ENCODE measurements at regions not wholly inside any gene's neighbourhood (a gene's known extent, or its start where the extent isn't known, plus 50 kb on each side); places are given as distances from the start of the nearest gene placed in this dataset.

DNA sequence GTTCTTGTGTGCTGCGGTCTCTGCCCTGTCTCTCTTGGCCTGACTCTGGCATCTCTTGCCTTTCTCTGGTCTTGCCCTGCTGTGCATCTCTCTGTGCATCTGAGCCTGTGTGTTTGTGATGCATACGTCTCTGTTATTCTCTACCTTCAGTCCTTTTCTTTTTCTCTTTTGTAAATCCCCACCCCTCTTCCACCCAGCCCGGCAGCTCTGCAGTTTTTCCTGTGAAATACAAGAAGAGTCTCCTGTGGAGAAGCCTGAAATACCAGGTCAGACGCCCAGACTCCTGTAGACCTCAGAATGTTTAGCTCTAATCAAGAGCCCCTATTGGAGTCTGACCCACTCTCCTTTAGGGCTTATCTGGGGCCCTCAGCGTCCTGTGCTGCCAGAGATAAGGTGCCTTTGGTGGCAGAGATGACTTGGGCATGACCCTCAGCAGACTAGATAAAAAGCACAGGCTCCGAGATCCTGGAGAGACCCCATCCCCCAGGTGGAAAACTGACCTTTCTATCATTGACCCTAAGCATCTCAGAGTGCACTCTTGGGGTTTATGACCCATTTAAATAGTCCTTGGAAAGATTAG lies 167.5 kb upstream of the SRRM4 start:
- H3K27ac Mint-ChIP-seq (ENCODE audit: unreplicated experiment) = no peak overlapping the region

GRCh38 chr12:118816296-118816695 lies 165.0 kb upstream of the SRRM4 start:
- CTCF ChIA-PET = no interaction called here
- intact Hi-C loops (cut with micrococcal nuclease; ENCODE audit: unreplicated experiment) = no loop called here
- Mint-ChIP-seq H3K4me3 (ENCODE audit: low read depth, unreplicated experiment) (no peak overlapping the region), H3K36me3 (ENCODE audit: insufficient read depth, unreplicated experiment) (no peaks in the 10 kb centered on the region), H3K9me3 (ENCODE audit: low read depth, unreplicated experiment) (peaks cover 7% of the 10 kb centered on the region), H3K4me1 (ENCODE audit: low read depth, unreplicated experiment) (no peaks in the 10 kb centered on the region), H3K27ac (ENCODE audit: unreplicated experiment) (no peak overlapping the region), H3K27me3 (ENCODE audit: unreplicated experiment) (peaks cover 13% of the 10 kb centered on the region)
- no TSS peak for BruUV-seq (replicated peaks)
- no peak for DNase-seq
- TF ChIP-seq, protein P1, sequence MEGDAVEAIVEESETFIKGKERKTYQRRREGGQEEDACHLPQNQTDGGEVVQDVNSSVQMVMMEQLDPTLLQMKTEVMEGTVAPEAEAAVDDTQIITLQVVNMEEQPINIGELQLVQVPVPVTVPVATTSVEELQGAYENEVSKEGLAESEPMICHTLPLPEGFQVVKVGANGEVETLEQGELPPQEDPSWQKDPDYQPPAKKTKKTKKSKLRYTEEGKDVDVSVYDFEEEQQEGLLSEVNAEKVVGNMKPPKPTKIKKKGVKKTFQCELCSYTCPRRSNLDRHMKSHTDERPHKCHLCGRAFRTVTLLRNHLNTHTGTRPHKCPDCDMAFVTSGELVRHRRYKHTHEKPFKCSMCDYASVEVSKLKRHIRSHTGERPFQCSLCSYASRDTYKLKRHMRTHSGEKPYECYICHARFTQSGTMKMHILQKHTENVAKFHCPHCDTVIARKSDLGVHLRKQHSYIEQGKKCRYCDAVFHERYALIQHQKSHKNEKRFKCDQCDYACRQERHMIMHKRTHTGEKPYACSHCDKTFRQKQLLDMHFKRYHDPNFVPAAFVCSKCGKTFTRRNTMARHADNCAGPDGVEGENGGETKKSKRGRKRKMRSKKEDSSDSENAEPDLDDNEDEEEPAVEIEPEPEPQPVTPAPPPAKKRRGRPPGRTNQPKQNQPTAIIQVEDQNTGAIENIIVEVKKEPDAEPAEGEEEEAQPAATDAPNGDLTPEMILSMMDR (IDR thresholded peaks at IDR 0.05; ENCODE audit: unreplicated experiment) = no peak

More for the DNA sequence above, 167.5 kb upstream of the SRRM4 start:
- CTCF ChIA-PET = no interaction called here
- no peak for DNase-seq
- Mint-ChIP-seq H3K9me3 (ENCODE audit: low read depth, unreplicated experiment) (peaks cover 13% of the 10 kb centered on the region), H3K36me3 (ENCODE audit: insufficient read depth, unreplicated experiment) (no peaks in the 10 kb centered on the region), H3K4me3 (ENCODE audit: low read depth, unreplicated experiment) (no peak overlapping the region), H3K27me3 (ENCODE audit: unreplicated experiment) (peaks cover 13% of the 10 kb centered on the region), H3K4me1 (ENCODE audit: low read depth, unreplicated experiment) (no peaks in the 10 kb centered on the region)
- intact Hi-C loops (cut with micrococcal nuclease; ENCODE audit: unreplicated experiment) = no loop called here
- BruUV-seq (replicated peaks) = no TSS peak
- TF ChIP-seq, protein P1 (IDR thresholded peaks at IDR 0.05; ENCODE audit: unreplicated experiment) = no peak

DNA sequence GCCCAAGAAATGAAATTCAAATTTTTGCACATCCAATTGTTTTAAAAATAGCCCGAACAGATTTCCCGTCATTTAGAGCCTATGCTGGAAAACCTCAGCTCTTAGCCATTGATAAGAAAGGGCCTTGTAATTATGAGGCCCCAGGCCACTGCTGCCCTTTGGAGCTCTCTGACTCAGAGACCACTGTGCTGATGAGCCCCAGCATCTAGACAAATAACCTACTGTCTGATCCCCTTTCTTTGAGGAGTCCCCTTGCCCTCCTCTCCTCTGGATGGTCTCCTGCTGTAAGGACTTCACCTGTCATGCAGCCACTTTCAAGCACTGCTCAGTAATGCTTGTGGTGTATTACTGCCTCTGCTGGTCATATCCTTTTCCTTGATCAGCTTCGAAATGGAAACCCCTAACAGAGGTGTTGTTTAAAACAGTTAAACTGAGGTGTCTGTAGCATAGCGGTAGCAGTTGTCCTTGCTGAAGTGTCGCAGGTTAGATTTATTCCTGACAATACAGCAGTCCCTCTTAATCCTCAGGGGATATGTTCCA lies 159.9 kb upstream of the SRRM4 start:
- no peaks in the 10 kb centered on the region for H3K27me3 Mint-ChIP-seq (ENCODE audit: unreplicated experiment)
- no peak for DNase-seq
- TF ChIP-seq, protein P1 (IDR thresholded peaks at IDR 0.05; ENCODE audit: unreplicated experiment) = no peak
- H3K36me3 Mint-ChIP-seq (ENCODE audit: insufficient read depth, unreplicated experiment) = no peaks in the 10 kb centered on the region
- H3K4me1 Mint-ChIP-seq (ENCODE audit: low read depth, unreplicated experiment) = no peaks in the 10 kb centered on the region
- H3K27ac Mint-ChIP-seq (ENCODE audit: unreplicated experiment) = no peak overlapping the region
- intact Hi-C loops (cut with micrococcal nuclease; ENCODE audit: unreplicated experiment) = no loop called here
- peaks cover 3% of the 10 kb centered on the region for H3K9me3 Mint-ChIP-seq (ENCODE audit: low read depth, unreplicated experiment)
- H3K4me3 Mint-ChIP-seq (ENCODE audit: low read depth, unreplicated experiment) = no peak overlapping the region
- CTCF ChIA-PET = no interaction called here
- BruUV-seq (replicated peaks) = no TSS peak

DNA sequence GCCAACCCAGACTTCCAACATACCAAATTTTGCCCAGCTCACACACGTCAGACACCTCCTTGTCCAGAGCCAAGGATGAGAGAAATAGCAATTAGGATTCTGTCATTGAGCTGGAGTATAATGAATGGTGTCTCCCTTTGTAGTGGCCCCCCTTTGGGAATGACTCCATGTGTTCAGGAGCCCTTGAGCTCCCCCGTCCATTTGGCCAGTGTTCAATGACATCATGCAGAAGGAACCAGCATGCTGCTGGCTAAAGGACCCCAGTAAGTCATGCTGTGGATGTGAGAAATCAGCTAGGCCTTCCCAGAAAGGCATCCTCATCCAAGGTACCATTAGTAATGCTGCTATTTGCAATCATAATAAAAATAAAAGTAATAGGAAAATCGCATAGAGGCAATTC lies 158.8 kb upstream of the SRRM4 start:
- Mint-ChIP-seq H3K36me3 (ENCODE audit: insufficient read depth, unreplicated experiment) (no peaks in the 10 kb centered on the region), H3K9me3 (ENCODE audit: low read depth, unreplicated experiment) (peaks cover 3% of the 10 kb centered on the region), H3K4me1 (ENCODE audit: low read depth, unreplicated experiment) (no peaks in the 10 kb centered on the region), H3K27me3 (ENCODE audit: unreplicated experiment) (no peaks in the 10 kb centered on the region), H3K4me3 (ENCODE audit: low read depth, unreplicated experiment) (no peak overlapping the region), H3K27ac (ENCODE audit: unreplicated experiment) (no peak overlapping the region)
- CTCF ChIA-PET = no interaction called here
- no TSS peak for BruUV-seq (replicated peaks)
- intact Hi-C loops (cut with micrococcal nuclease; ENCODE audit: unreplicated experiment) = no loop called here
- TF ChIP-seq, protein P1 (IDR thresholded peaks at IDR 0.05; ENCODE audit: unreplicated experiment) = no peak
- no peak for DNase-seq

All from Calu3 (cell line).